HEK293 (cell line): ENCODE measurements at regions not wholly inside any gene's neighbourhood (a gene's known extent, or its start where the extent isn't known, plus 50 kb on each side); places are given as distances from the start of the nearest gene placed in this dataset.
A peak's percentile ranks its signal among the peaks of the same experiment; 100 is the strongest.

Source experiments
- EGR2 ChIP-seq: fragments of 450-650 bp; formaldehyde crosslinking; IDR thresholded peaks from 2 replicates; pipeline ENCODE4 v1.5.1; 2016; ENCODE audit warnings: low read depth, missing biosample characterization, missing genetic modification characterization
- HOXD13 ChIP-seq: sonication (generic); formaldehyde crosslinking; IDR thresholded peaks from 2 replicates; pipeline ENCODE4 v1.8.0; 2022; ENCODE audit warnings: missing genetic modification reagents, borderline replicate concordance
- PRDM4 ChIP-seq: fragments of 450-650 bp; formaldehyde crosslinking; IDR thresholded peaks from 2 replicates; pipeline ENCODE4 v1.5.1; 2017; ENCODE audit warnings: missing biosample characterization, missing genetic modification characterization
- PRDM6 ChIP-seq: fragments of 450-650 bp; formaldehyde crosslinking; IDR thresholded peaks from 2 replicates; pipeline ENCODE4 v1.5.1; 2017; ENCODE audit warnings: missing biosample characterization, missing genetic modification characterization
- SALL2 ChIP-seq: fragments of 450-650 bp; formaldehyde crosslinking; IDR thresholded peaks from 2 replicates; pipeline ENCODE4 v1.5.0; 2017; ENCODE audit warnings: missing biosample characterization, mild to moderate bottlenecking, missing genetic modification characterization, borderline replicate concordance
- TCF7L2 ChIP-seq: IDR thresholded peaks from 2 replicates; pipeline ENCODE4 v1.6.1; 2011; ENCODE audit warnings: low read depth, mild to moderate bottlenecking, inconsistent platforms, low read length, moderate library complexity, borderline replicate concordance
- ZBTB11 ChIP-seq: fragments of 450-650 bp; formaldehyde crosslinking; conservative IDR thresholded peaks from 2 replicates; pipeline ENCODE4 v1.5.1; 2016; ENCODE audit warnings: low read depth, missing biosample characterization, missing genetic modification characterization
- ZFP69B ChIP-seq: fragments of 450-650 bp; formaldehyde crosslinking; IDR thresholded peaks from 2 replicates; pipeline ENCODE4 v1.5.1; 2016; ENCODE audit warnings: missing biosample characterization, missing genetic modification characterization
- ZNF114 ChIP-seq: fragments of 450-650 bp; formaldehyde crosslinking; IDR thresholded peaks from 2 replicates; pipeline ENCODE4 v1.5.0; 2017; ENCODE audit warnings: missing biosample characterization, missing genetic modification characterization
- ZNF16 ChIP-seq: fragments of 450-650 bp; formaldehyde crosslinking; IDR thresholded peaks from 2 replicates; pipeline ENCODE4 v1.5.1; 2016; ENCODE audit warnings: low read depth, missing biosample characterization, missing genetic modification characterization
- ZNF214 ChIP-seq: fragments of 450-650 bp; formaldehyde crosslinking; IDR thresholded peaks from 2 replicates; pipeline ENCODE4 v1.5.1; 2017; ENCODE audit warnings: missing biosample characterization, mild to moderate bottlenecking, missing genetic modification characterization, borderline replicate concordance
- ZNF292 ChIP-seq: fragments of 450-650 bp; formaldehyde crosslinking; IDR thresholded peaks from 2 replicates; pipeline ENCODE4 v1.5.1; 2016; ENCODE audit warnings: low read depth, missing biosample characterization, missing genetic modification characterization, borderline replicate concordance
- ZNF341 ChIP-seq: fragments of 450-650 bp; formaldehyde crosslinking; IDR thresholded peaks from 2 replicates; pipeline ENCODE4; 2016; ENCODE audit warnings: low read depth, missing biosample characterization, missing genetic modification characterization
- ZNF423 ChIP-seq: fragments of 450-650 bp; formaldehyde crosslinking; IDR thresholded peaks from 2 replicates; pipeline ENCODE4 v1.5.1; 2016; ENCODE audit warnings: missing biosample characterization, missing genetic modification characterization
- ZNF501 ChIP-seq: fragments of 450-650 bp; formaldehyde crosslinking; IDR thresholded peaks from 2 replicates; pipeline ENCODE4 v1.5.1; 2016; ENCODE audit warnings: missing biosample characterization, missing genetic modification characterization
- ZNF514 ChIP-seq: fragments of 450-650 bp; formaldehyde crosslinking; IDR thresholded peaks from 2 replicates; pipeline ENCODE4 v1.5.1; 2016; ENCODE audit warnings: missing biosample characterization, missing genetic modification characterization
- ZNF580 ChIP-seq: fragments of 450-650 bp; formaldehyde crosslinking; IDR thresholded peaks from 2 replicates; pipeline ENCODE4 v1.5.1; 2016; ENCODE audit warnings: missing biosample characterization, missing genetic modification characterization
- ZNF639 ChIP-seq: fragments of 450-650 bp; formaldehyde crosslinking; IDR thresholded peaks from 2 replicates; pipeline ENCODE4 v1.5.1; 2016; ENCODE audit warnings: missing biosample characterization, missing genetic modification characterization
- ZNF654 ChIP-seq: fragments of 450-650 bp; formaldehyde crosslinking; IDR thresholded peaks from 2 replicates; pipeline ENCODE4 v1.5.1; 2016; ENCODE audit warnings: low read depth, missing biosample characterization, missing genetic modification characterization
- ZNF670 ChIP-seq: fragments of 450-650 bp; formaldehyde crosslinking; IDR thresholded peaks from 2 replicates; pipeline ENCODE4 v1.5.1; 2016; ENCODE audit warnings: missing biosample characterization, missing genetic modification characterization, low read depth
- ZNF76 ChIP-seq: fragments of 450-650 bp; formaldehyde crosslinking; IDR thresholded peaks from 2 replicates; pipeline ENCODE4; 2016; ENCODE audit warnings: low read depth, missing biosample characterization, missing genetic modification characterization, borderline replicate concordance
- ZNF785 ChIP-seq: fragments of 450-650 bp; formaldehyde crosslinking; IDR thresholded peaks from 2 replicates; pipeline ENCODE4 v1.5.1; 2016; ENCODE audit warnings: missing biosample characterization, missing genetic modification characterization
- ZSCAN4 ChIP-seq: fragments of 450-650 bp; formaldehyde crosslinking; IDR thresholded peaks from 2 replicates; pipeline ENCODE4 v1.5.1; 2017; ENCODE audit warnings: missing biosample characterization, missing genetic modification characterization
- ZSCAN5A ChIP-seq: fragments of 450-650 bp; formaldehyde crosslinking; IDR thresholded peaks from 2 replicates; pipeline ENCODE4 v1.5.1; 2016; ENCODE audit warnings: missing biosample characterization, missing genetic modification characterization
- TF ChIP-seq, protein P1 (sequence below): fragments of 450-650 bp; formaldehyde crosslinking; IDR thresholded peaks from 2 replicates; pipeline ENCODE4 v1.5.1; 2016; ENCODE audit warnings: missing biosample characterization, missing genetic modification characterization

DNA sequence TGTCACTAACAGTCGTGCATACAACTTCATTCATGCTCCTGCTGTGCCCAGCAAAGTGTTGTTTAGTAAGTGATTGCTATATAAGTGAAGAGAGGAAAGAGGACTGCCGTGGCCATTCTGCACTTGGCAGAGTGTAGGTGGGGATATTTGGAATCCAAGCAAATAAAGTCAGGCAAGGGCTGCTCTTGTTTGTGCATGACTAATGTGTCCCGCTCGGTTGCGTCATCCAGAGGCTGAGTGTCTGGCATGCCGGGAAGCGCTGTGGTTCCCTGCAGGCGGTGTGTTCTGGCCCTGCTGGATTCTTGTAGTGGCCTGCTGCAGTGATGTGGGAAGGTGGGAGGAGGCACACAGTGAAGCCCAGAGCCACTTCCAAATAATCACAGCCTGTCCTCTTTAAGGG is 136.9 kb upstream of the ANKH start (continued):
- TF ChIP-seq ZNF341 (tag by site-specific recombination) (no peak), ZNF423 (tag by site-specific recombination) (no peak), ZBTB11 (tag by site-specific recombination) (no peak), EGR2 (tag by site-specific recombination) (peak; percentile 71), ZSCAN4 (no peak), ZNF16 (no peak), SALL2 (tag by site-specific recombination) (no peak), ZNF501 (no peak), ZNF214 (no peak), HOXD13 (CRISPR knock-in tag) (peak; percentile 82; the same call in 1 of the 2 replicates), PRDM4 (tag by site-specific recombination) (peak; percentile 64), ZNF654 (no peak), ZNF114 (tag by site-specific recombination) (no peak), TCF7L2 (no peak), ZFP69B (peak; percentile 82), ZNF514 (tag by site-specific recombination) (no peak), ZNF670 (tag by site-specific recombination) (no peak), ZSCAN5A (tag by site-specific recombination) (no peak), ZNF580 (tag by site-specific recombination) (peak; percentile 79), ZNF639 (tag by site-specific recombination) (peak; percentile 82), ZNF292 (tag by site-specific recombination) (no peak), ZNF785 (0 out of 2 replicates have a peak, but pooled peaks have one; percentile 39), ZNF76 (tag by site-specific recombination) (peak; percentile 92), PRDM6 (no peak)
- TF ChIP-seq, protein P1, sequence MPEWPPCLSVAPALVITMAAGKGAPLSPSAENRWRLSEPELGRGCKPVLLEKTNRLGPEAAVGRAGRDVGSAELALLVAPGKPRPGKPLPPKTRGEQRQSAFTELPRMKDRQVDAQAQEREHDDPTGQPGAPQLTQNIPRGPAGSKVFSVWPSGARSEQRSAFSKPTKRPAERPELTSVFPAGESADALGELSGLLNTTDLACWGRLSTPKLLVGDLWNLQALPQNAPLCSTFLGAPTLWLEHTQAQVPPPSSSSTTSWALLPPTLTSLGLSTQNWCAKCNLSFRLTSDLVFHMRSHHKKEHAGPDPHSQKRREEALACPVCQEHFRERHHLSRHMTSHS (tag by site-specific recombination): no peak
